Type B pancreatic cell (in vitro differentiated cells): ENCODE measurements at regions not wholly inside any gene's neighbourhood (a gene's known extent, or its start where the extent isn't known, plus 50 kb on each side); places are given as distances from the start of the nearest gene placed in this dataset.

Experiments used
- DNase-seq: peaks from one replicate; pipeline ENCODE4 v3.0.0; 2021; ENCODE audit warnings: mixed read lengths; ENCODE audit not compliant: unreplicated experiment; ENCODE audit errors: extremely low spot score
- H3K27ac Mint-ChIP-seq: 2 replicates; pipeline ENCODE4 v1.8.0; 2021; ENCODE audit warnings: mild to moderate bottlenecking, mixed read lengths
- H3K27me3 Mint-ChIP-seq: 2 replicates; pipeline ENCODE4 v1.8.0; 2021; ENCODE audit warnings: mixed read lengths
- H3K36me3 Mint-ChIP-seq: 2 replicates; pipeline ENCODE4 v1.8.0; 2021; ENCODE audit warnings: mixed read lengths
- H3K4me1 Mint-ChIP-seq: one replicate; pipeline ENCODE4 v1.8.0; 2021; ENCODE audit warnings: mixed read lengths; ENCODE audit not compliant: unreplicated experiment
- H3K4me3 Mint-ChIP-seq: 2 replicates; pipeline ENCODE4 v1.8.0; 2021; ENCODE audit warnings: mild to moderate bottlenecking, mixed read lengths
- H3K9me3 Mint-ChIP-seq: 2 replicates; pipeline ENCODE4 v1.8.0; 2021; ENCODE audit warnings: mixed read lengths
- CTCF ChIP-seq: fragments of 200-600 bp; sonication (generic); conservative IDR thresholded peaks from 2 replicates; pipeline ENCODE4 v1.5.0; 2021; ENCODE audit warnings: antibody characterized with exemption, mild to moderate bottlenecking

GRCh38 chr3:147015334-147015733 is 391.0 kb downstream of the ZIC4 start:
- Mint-ChIP-seq H3K4me3 (no peak overlapping the region), H3K9me3 (no peaks in the 10 kb centered on the region), H3K27ac (no peak overlapping the region), H3K27me3 (no peaks in the 10 kb centered on the region), H3K36me3 (no peaks in the 10 kb centered on the region), H3K4me1 (no peaks in the 10 kb centered on the region)
- TF ChIP-seq CTCF = no peak
- no peak for DNase-seq

- Mint-ChIP-seq H3K4me3 (no peak overlapping the region), H3K27me3 (no peaks in the 10 kb centered on the region), H3K9me3 (no peaks in the 10 kb centered on the region), H3K4me1 (no peaks in the 10 kb centered on the region), H3K27ac (no peak overlapping the region), H3K36me3 (no peaks in the 10 kb centered on the region)
- no peak for DNase-seq
- TF ChIP-seq CTCF = no peak
These were observed 397.5 kb downstream of the ZIC4 start for GRCh38 chr3:147008886-147009285.

DNA sequence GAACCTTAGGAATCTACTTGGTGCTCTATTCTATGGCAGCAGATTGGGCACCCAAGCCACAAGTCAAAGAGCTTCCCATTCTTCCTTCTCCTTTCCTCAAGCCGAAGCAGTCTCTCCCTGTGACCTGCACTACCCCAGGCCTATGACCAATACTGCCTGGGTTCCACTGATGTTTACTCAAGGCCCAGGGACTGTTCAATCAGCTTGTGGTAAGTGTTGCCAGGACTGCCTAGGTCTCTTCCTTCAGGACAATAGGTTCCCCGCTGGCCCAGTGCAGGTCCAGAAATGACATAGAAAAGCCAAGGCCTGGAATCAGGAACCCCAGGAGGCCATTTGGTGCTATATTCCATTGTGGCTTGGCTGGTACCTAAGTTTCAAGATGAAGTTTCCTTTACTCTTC is 397.9 kb downstream of the ZIC4 start:
- no peaks in the 10 kb centered on the region for H3K27me3 Mint-ChIP-seq

GRCh38 chr3:147007736-147008245 is 398.6 kb downstream of the ZIC4 start:
- H3K27me3 Mint-ChIP-seq = no peaks in the 10 kb centered on the region
- H3K27ac Mint-ChIP-seq = no peak overlapping the region
- H3K4me3 Mint-ChIP-seq = no peak overlapping the region
- H3K4me1 Mint-ChIP-seq = no peaks in the 10 kb centered on the region
- H3K36me3 Mint-ChIP-seq = no peaks in the 10 kb centered on the region
- H3K9me3 Mint-ChIP-seq = no peaks in the 10 kb centered on the region
- TF ChIP-seq CTCF = no peak
- DNase-seq = no peak

More for the DNA sequence above, 397.9 kb downstream of the ZIC4 start:
- Mint-ChIP-seq H3K4me3 (no peak overlapping the region), H3K27ac (no peak overlapping the region), H3K36me3 (no peaks in the 10 kb centered on the region), H3K4me1 (no peaks in the 10 kb centered on the region), H3K9me3 (no peaks in the 10 kb centered on the region)
- no peak for DNase-seq
- no peak for TF ChIP-seq CTCF

GRCh38 chr3:147002721-147003120 is 397.6 kb upstream of the PLSCR5 start:
- Mint-ChIP-seq H3K9me3 (peaks cover 5% of the 10 kb centered on the region), H3K4me3 (no peak overlapping the region), H3K4me1 (no peaks in the 10 kb centered on the region), H3K36me3 (no peaks in the 10 kb centered on the region), H3K27me3 (no peaks in the 10 kb centered on the region), H3K27ac (no peak overlapping the region)
- no peak for TF ChIP-seq CTCF
- DNase-seq = no peak

- peaks cover 6% of the 10 kb centered on the region for H3K9me3 Mint-ChIP-seq
- DNase-seq = no peak
- no peak overlapping the region for H3K27ac Mint-ChIP-seq
- no peaks in the 10 kb centered on the region for H3K36me3 Mint-ChIP-seq
- H3K4me3 Mint-ChIP-seq = no peak overlapping the region
- H3K4me1 Mint-ChIP-seq = no peaks in the 10 kb centered on the region
- no peak for TF ChIP-seq CTCF
- no peaks in the 10 kb centered on the region for H3K27me3 Mint-ChIP-seq
These were observed 395.1 kb upstream of the PLSCR5 start for GRCh38 chr3:147000274-147000673.
